ENCODE measurements at regions not wholly inside any gene's neighbourhood (a gene's known extent, or its start where the extent isn't known, plus 50 kb on each side); places are given as distances from the start of the nearest gene placed in this dataset.
"Not testable (repeated sequence)": the region's sequence is repeated elsewhere in the genome, so short reads cannot be mapped to it uniquely, and the experiment has no call there.

DNA sequence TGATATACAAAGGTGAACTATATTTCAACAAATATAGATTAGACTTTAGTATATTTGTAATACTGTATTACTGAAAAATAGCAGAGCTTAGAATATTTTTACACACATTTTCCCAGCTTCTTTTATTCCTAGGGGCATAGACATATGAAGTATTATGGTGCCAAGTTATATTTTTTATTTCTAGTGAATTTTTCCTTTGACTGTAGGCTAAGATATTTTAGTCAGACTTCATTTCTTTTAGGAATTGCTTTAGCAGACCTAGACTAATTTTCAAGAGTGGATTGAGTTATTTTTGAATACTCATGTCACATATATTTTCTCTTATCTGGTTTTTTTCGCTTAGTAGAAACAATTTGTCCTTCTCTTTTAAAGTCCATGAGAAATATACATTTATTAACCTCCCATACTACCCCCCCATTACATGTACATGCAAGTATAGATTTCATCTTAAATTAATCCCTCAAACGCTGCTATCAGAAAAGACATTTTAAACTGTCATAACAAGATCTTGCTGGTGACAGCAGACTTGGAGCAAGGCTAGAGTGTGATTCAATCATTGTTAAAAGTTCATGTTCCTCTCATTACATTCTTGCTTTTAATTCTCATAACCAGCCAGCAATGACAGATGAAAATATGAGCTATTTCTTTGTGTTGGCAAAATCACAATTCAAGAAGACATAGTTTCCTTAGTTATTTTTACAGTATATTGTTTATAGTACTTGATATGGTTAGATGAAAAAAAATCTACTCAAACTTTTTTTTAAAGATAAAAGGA, 456.1 kb downstream of the AEBP2 start:
- intact Hi-C loops (cut with micrococcal nuclease): no loop called here

DNA sequence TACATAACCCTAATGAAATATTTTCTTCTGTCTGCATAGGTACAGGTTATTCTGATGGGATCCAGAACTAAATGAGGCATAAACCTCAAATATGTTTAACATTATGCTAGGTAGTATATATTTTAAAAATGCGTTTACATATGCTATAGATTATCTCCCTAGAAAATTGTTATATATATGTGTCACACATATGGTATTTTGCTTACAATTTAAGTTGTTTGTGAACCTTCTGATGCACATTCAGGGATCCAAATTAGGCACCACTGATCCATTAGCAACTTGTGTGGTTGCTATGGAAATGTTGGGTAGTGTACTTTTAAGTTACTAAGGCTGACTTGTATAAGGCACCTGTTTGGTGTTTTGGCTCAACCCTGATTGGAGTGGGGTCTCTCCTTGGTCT, 456.7 kb downstream of the AEBP2 start:
- intact Hi-C loops (cut with micrococcal nuclease): no loop called here

DNA sequence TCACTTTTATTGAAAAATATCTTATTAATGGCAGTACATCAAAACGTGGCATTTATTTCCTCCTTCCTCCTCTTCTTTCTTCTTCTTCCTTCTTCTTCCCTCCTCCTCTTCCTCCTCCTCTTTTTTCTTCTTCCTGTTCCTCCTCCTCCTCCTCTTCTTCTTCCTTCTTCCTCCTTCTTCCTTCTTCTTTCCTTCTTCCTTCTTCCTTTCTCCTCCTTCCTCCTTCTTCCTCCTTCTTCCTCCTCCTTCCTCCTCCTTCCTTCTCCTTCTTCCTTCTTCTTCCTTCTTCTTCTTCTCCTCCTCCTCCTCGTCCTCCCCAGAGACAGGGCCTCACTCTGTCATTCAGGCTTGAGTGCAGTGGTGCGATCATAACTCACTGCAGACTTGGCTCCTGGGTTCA, 457.2 kb downstream of the AEBP2 start:
- intact Hi-C loops (cut with micrococcal nuclease): no loop called here

DNA sequence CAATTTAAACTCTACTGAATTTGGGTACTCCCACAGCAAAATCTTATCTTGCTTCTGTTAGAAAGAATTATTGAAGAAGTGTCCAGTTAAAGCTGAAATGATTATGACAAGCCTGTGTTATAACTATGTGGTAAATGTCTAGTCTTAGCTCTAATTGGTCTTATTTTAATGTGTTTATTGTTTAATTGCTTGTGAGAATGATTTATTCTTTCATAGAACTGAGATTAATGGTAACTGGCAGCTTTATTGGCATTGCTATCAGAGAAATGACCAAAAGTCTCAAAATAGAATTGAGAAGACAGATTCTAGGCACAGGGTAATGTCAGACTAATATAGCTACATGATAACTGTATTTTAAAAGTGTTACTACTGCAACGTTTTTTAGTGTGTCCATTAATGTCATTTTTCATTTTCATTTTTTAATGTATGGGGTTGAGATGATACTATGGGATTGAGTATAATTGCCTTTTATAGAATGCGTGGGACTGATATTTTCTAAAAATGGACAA, 458.7 kb downstream of the AEBP2 start:
- intact Hi-C loops (cut with micrococcal nuclease): no loop called here

DNA sequence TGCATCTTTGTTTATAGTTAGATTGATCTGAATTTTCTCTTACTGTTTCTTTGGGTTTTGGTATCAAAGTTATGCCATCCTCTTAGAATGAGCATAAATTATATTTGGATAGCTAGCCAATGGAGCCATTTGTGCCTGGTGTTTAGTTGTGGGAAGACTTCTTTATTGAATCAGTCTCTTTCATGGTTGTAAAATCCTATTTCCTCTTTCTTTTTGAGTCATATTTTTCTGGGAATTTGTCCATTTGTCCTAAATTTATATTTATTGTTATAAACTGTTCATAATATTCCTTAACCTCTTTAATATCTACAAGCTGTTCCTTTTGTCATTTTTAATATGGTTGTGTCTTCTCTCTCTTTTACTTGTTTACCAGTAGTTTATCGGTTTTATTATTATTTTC, 462.5 kb downstream of the AEBP2 start:
- intact Hi-C loops (cut with micrococcal nuclease): no loop called here

DNA sequence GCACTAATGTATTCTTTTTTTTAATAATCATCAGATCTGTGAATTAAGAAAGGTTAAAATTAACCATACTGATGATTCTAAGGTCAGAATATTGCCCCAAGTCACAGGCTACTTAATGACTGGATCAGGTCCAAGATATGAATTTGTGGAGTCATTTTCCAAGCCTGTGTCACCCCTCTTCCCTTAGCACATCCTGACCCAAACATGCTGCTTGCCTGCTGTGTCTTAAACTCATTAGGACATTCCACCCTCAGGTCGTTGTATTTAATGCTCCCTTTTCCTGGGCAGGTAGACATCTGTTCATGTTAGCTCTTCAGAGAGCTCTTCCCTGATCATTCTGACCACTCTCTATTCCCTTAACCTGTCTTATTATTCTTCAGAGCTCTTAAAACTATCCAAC, 463.5 kb upstream of the PDE3A start:
- intact Hi-C loops (cut with micrococcal nuclease): no loop called here

DNA sequence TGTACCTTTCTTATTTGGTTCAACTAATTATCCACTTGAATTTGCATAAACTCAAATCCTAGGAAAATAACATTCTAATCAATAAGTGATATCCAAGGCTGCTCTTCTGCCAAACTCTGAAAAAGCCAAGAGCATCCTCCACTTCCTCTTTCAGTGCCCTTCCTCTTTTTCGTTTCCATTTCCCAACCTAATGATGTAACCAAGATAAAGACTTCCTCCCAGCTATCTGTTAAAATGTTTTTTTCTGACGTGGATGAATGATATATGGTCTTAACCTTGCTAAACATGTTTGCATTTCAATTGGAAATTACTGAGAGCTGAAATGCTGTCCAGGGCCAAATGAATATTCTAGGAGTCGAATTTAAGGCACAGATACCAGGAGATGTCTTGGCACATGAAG, 459.5 kb upstream of the PDE3A start:
- intact Hi-C loops (cut with micrococcal nuclease): no loop called here

DNA sequence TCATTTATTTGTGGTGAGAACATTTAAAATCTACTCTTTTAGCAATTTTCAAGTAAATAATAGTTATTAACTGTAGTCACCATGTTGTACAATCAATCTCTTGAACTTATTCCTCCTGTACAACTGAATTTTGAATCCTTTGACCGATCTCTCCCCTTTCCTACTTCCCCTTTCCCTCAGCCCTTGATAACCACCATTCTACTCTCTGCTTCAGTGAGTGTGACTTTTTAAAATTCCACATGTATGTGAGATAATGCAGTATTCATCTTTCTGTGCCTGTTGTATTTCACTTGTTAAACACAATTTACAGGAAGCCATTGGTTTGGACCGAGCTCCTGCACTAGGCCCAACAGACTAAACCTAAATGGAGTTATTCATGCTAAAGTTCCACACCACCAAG, 458.9 kb upstream of the PDE3A start:
- intact Hi-C loops (cut with micrococcal nuclease): no loop called here

DNA sequence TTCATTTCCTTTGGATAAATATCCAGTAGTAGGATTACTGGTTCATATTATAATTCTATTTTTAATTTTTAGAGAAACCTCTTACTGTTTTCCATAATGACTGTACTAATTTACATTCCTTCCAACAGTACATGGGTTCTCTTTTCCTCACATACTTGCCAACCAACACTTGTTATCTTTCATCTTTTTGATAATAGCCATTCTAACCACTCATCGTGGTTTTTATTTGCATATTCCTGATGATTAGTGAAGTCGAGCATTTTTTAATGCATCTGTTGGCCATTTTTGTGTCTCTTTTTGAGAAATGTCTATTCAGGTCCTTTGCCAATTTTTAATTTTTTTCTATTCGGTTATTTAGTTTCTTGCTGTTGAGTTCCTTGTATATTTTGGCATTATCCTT, 457.7 kb upstream of the PDE3A start:
- intact Hi-C loops (cut with micrococcal nuclease): no loop called here

DNA sequence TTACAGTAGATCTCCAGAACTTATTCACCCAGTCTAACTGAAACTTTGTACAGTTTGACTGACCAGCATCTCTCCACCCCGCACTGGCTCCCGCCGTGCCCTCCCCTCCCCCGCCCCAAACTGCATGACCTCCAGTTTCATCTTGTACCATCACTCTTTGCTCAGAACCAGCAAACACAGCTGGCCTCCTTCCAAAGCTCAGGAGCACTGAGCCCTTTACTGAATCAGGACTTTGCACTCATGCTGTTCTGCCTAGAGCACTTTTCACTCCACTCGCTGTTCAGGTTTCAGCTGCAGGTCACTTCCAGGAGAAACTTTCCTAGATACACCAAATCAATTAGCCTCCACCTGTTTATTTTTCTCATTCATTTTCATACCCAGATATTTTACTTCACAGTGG, 455.3 kb upstream of the PDE3A start:
- intact Hi-C loops (cut with micrococcal nuclease): no loop called here

DNA sequence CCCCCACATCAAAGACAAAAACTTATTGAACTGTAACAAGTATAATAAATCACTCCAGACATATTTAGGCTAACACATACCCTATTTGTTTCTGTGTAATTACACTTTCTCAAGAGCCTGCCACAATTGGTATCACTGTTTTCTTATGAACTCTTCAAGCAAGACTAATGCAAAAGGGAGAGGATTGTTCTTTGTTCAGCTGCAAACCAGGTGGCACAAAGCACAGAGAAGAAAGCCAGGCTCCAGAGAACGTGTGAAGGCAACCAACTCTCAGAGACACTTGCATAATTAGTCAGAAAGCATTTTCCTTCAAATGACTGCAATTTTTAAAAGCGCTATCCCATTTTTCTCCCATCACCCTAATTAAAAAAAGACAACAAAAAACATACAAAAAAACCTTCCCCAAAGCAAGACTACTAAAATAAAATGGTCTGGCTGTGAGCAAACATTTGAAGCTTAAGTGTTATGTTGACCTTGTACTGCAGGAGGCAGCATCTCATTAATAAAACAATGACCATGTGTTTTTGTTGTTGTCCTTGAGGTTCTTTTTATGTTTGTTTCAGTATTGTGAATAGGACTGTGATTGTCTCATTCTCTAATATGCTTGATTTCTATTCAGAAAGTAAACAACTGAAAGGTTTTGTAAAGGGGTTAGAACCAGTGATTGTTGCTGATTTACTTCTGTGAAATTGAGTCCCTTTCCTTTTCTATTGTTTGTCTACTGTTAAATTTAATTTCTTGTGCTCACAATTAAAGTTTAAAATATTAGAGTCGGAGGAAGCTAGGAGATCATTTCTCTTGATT, 452.7 kb upstream of the PDE3A start:
- intact Hi-C loops (cut with micrococcal nuclease): no loop called here

DNA sequence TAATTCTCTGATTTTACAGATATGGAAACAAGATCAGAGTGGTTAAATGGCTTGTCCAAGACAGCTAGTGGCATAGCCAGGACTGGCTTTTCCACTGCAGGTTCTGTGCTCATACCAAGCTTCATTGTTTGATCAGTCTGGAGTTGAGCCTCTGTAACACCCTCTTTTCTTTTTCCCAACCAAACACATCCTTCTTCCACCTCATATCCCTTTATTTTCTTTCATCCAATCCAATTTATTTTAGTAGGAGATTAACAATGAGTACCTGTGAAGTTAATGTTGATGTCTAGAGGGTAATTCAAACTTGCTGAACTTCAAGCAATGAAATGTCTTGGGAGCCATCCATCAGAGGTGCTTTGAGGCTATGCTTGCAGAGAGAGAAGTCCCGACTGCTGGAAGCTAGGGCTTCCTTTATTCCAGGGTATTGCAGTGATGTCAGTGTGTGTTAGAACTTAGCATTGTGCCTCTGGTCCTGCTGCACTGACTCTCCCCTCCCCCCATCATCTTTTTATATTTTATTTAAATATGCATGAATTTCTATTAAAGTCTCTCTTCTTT, 452.1 kb upstream of the PDE3A start:
- intact Hi-C loops (cut with micrococcal nuclease): no loop called here

DNA sequence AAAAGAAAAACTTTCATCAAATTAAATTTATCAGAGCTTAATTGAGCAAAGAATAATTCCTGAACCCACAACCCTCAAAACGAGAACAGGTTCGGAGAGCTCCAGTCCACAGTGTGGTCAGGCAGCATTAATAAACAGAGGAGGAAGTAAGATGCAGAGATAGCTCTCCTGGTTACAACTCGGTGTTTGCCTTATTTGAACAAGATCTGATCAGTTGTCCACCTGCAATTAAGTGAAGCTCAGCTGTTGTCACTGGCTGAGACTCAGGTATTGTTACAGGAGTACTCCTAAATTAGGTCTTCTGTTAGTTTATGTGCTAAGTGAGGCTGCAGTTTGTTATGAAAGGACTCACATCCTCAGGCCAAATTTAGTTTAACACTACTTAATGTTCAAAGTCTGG, 451.4 kb upstream of the PDE3A start:
- intact Hi-C loops (cut with micrococcal nuclease): no loop called here

DNA sequence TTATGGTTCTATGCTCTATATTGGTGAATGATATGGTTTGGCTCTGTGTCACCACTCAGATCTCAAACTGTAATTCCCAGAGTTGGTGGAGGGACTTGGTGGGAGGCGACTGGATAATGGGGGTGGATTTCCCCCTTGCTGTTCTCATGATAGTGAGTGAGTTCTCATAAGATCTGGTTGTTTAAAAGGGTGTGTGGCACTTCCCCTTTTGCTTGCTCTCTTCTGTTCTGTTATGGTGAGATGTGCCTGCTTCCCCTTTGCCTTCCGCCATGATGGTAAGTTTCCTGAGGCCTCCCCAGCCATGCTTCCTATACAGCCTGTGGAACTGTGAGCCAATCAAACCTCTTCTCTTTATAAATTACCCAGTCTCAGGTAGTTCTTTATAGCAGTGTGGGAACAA, 446.6 kb upstream of the PDE3A start:
- intact Hi-C loops (cut with micrococcal nuclease): not testable (repeated sequence)

DNA sequence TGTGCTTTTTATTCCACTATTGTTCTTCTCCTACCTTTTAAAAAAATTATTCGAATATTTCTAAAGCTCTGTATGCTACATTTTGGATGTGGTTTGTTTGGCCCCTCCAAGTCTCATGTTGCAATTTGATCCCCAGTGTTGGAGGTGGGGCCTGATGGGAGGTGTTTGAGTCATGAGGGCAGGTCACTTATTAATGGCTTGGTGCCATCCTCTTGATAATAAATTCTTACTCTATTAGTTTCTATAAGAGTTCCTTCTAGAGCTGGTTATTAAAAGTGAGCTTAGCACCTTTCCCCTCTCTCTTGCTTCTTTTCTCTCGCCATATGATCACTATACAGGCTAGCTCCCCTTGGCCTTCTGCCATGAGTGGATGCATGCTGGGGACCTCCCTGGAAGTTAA, 445.6 kb upstream of the PDE3A start:
- intact Hi-C loops (cut with micrococcal nuclease): no loop called here

DNA sequence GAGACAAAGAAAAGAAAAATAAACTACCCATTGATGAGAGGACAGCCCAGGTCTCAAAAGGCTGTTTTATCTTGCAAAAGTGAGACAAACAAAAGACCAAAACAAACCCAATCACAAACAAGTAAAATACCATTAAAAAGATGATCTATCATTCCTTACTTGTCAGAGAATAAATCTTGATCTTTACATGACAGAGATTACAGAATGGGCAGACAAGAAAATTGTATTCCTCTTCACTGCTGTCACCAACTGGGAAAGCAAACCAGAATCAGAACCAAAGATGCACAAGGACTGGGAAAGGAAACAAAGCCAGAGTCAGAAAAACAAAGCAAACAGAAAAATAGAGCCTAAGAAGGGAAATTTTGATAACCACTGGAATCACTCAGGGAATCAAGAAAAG, 444.0 kb upstream of the PDE3A start:
- intact Hi-C loops (cut with micrococcal nuclease): no loop called here

DNA sequence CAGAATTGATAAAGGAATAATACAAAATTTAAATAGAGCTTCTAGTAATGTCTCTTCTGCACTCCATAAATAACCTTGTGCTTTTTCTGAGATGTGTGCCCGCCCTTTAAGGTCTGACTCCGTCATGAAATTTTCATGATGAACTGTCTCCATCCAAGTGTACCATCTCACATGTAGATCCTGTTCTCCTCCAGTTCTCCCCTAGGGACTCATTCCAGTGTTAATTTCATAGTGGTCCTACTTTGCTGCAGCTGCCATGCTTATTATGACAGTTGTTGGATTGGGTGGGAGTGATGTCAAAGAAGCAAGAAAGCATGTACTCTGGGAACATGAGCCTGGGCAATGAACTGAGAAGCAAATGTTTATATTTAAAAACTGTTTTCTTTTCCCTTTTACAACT, 442.5 kb upstream of the PDE3A start:
- intact Hi-C loops (cut with micrococcal nuclease): no loop called here

DNA sequence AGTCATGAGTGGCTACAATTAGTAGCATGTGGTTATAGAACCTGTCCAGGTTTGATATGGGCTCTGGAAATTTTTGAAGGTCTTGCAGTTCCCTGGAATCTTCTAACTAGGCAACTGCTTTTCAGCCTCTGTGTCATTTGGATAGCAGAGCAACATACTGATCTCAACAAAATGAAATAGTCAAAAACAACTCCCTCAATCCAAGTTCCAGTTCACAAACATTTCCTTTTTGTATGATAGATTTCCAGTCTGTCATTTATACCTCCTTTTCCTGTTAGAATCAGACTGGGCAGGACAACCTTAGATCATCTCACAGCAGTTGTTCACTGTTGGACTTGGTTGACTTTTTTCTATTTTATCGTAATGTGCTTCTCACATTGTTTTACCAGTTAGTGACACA, 442.1 kb upstream of the PDE3A start:
- intact Hi-C loops (cut with micrococcal nuclease): no loop called here

DNA sequence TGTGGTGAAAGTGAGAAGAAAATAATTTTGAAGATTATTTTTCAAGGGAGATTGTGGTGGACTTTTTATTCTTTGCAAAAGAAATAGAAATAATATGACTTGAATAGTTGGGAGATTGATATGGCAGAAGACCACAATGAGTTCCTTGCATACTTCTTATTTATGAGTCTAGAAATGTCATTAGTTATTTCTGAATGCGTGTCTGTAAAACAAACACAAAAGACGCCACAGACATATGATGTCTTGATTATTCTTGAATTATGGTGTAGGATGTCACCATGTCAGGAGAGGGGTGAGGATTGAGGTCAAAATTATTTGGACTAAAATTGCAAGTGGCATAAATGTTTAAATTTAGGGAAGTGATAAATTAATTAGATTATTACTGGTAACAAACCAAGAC, 440.7 kb upstream of the PDE3A start:
- intact Hi-C loops (cut with micrococcal nuclease): no loop called here

DNA sequence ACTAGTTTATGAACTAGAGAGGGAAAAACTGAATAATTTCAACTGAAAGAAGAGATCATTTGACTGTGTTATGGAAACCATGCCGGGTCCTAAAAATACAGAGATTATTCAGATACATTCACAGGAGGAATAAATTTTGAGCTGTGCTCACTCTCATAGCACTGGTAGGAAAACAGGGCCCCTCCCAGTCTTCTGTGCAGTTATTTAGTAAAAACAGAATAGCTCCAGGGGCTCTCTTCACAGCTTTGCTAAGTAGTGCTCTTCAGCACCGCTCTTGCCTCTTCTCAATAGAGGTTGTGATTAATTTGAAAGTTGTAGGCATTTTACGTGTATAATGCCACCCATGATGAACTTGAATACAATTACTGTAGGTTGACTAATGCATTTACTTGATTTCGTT, 435.9 kb upstream of the PDE3A start:
- intact Hi-C loops (cut with micrococcal nuclease): no loop called here

DNA sequence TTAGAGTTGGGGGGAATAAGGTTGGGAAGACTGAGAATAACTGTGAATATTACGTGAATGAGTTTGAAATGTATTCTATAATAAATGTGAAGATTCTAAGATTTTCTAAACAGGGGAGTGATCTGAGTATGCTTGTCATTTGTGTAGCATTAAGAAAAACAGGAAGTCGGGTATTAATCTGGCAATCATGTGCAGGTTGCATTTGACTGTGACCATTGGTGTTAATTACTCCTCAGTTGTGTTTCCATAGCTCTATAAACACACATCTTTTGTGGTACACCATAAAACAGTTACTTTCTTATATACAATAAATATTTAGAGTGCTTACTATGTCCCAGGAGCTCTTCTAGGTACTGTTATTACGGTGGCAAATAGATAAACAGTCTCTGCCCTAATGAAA, 434.4 kb upstream of the PDE3A start:
- intact Hi-C loops (cut with micrococcal nuclease): no loop called here

DNA sequence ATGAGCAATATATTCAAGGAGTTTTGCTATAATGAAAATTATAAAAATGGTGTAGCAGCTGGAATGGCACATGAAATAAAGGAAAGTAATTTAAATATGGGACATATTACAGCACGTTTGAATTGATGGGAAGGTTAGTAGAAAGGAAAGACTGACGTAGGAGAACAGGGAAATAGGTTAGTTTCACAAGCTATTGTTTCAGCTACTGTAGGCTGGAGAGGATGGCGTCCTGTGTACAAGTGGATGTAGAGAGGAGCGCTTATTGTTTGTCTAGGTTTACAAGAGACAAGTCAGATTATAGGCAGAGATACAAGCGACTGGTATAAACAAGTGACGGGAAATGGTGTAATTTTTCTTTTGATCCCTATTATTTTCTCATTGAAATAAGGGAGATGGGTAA, 431.2 kb upstream of the PDE3A start:
- intact Hi-C loops (cut with micrococcal nuclease): no loop called here

DNA sequence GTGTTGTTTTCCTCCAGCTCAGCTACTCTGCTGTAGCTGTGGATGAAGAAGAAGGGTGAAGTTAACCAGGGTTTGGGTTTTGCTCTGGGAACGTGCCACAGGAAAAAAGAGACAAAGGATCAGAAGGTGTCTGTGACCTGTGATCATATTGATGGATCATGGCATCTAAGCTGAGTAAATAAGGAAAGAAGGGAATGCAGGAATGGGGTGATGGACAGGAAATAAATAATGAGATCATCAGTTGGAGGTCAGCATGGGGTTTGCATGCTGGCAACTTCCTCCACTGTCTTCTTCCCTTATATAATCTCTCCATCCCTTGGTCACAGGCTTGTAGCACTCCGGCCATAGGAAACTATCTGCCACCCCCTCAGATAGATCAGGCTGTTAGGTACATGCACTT, 430.3 kb upstream of the PDE3A start:
- intact Hi-C loops (cut with micrococcal nuclease): no loop called here

All from T-helper 1 cell treated with Interleukin-12 subunit alpha and Interleukin-12 subunit beta and Interleukin-4 antibody, amounts not matched to agents 30 ng/mL and 1 ng/mL, for 36 hours (primary cell).